Activated CD4-positive, CD25-positive, alpha-beta regulatory T cell treated with anti-CD3 and anti-CD28 coated beads, Interleukin-2, amount 50 U/mL, for 24 hours (primary cell): ENCODE measurements at regions not wholly inside any gene's neighbourhood (a gene's known extent, or its start where the extent isn't known, plus 50 kb on each side); places are given as distances from the start of the nearest gene placed in this dataset.

Experiments
- ATAC-seq, 2 donors: fragments of 150-1000 bp; cut with Tn5 transposase; one replicate each; pipeline ENCODE4 v1.10.0; 2021; ENCODE audit warnings: mild to moderate bottlenecking in 1 of 2, moderate library complexity in 1 of 2

- ATAC-seq = no peak
These were observed 125.2 kb upstream of the PIK3C3 start for GRCh38 chr18:41829647-41830516.

- ATAC-seq = no peak
These were observed 126.9 kb upstream of the PIK3C3 start for GRCh38 chr18:41828137-41828536.

GRCh38 chr18:41820784-41821183 is 134.2 kb upstream of the PIK3C3 start:
- ATAC-seq = peak; percentile 17 to 30

GRCh38 chr18:41818381-41819355 is 136.4 kb upstream of the PIK3C3 start:
- ATAC-seq = no peak

GRCh38 chr18:41814651-41815050 is 140.4 kb upstream of the PIK3C3 start:
- no peak for ATAC-seq

GRCh38 chr18:41809652-41810051 is 145.4 kb upstream of the PIK3C3 start:
- ATAC-seq = no peak

- ATAC-seq = no peak
These were observed 149.7 kb upstream of the PIK3C3 start for GRCh38 chr18:41805341-41805740.

- ATAC-seq = no peak
These were observed 156.2 kb upstream of the PIK3C3 start for GRCh38 chr18:41798879-41799278.

- no peak for ATAC-seq
These were observed 164.3 kb upstream of the PIK3C3 start for GRCh38 chr18:41790687-41791086.

- ATAC-seq = no peak
These were observed 166.0 kb upstream of the PIK3C3 start for GRCh38 chr18:41789001-41789400.

GRCh38 chr18:41783879-41784278 is 171.2 kb upstream of the PIK3C3 start:
- ATAC-seq = no peak

GRCh38 chr18:41783065-41783818 is 171.8 kb upstream of the PIK3C3 start:
- ATAC-seq = no peak

GRCh38 chr18:41771973-41772372 is 183.1 kb upstream of the PIK3C3 start:
- no peak for ATAC-seq

GRCh38 chr18:41769265-41769664 is 185.8 kb upstream of the PIK3C3 start:
- no peak for ATAC-seq

GRCh38 chr18:41768467-41768866 is 186.6 kb upstream of the PIK3C3 start:
- ATAC-seq = no peak

- no peak for ATAC-seq
These were observed 187.1 kb upstream of the PIK3C3 start for GRCh38 chr18:41767960-41768359.

- ATAC-seq = no peak
These were observed 189.6 kb upstream of the PIK3C3 start for GRCh38 chr18:41765460-41765859.

GRCh38 chr18:41763361-41763760 is 191.7 kb upstream of the PIK3C3 start:
- ATAC-seq = no peak

- ATAC-seq = no peak
These were observed 193.6 kb upstream of the PIK3C3 start for GRCh38 chr18:41761333-41762018.

- no peak for ATAC-seq
These were observed 196.5 kb upstream of the PIK3C3 start for GRCh38 chr18:41758534-41758933.

- ATAC-seq = no peak
These were observed 198.9 kb upstream of the PIK3C3 start for GRCh38 chr18:41756141-41756540.

- ATAC-seq = no peak
These were observed 200.7 kb upstream of the PIK3C3 start for GRCh38 chr18:41754332-41754731.
